OCI-LY3 (cell line): ENCODE measurements at regions not wholly inside any gene's neighbourhood (a gene's known extent, or its start where the extent isn't known, plus 50 kb on each side); places are given as distances from the start of the nearest gene placed in this dataset.

Experiments
- CTCF ChIP-seq: fragments of 200-600, 300-600 bp; sonication (generic); IDR thresholded peaks from 2 replicates; pipeline ENCODE4 v1.5.1; 2014; ENCODE audit warnings: antibody characterized with exemption, low read length, low read depth
- EZH2phosphoT487 ChIP-seq: fragments of 200-600 bp; shearing (Covaris generic); IDR thresholded peaks from 2 replicates; pipeline ENCODE4 v1.6.1; 2018; ENCODE audit warnings: antibody characterized with exemption, mixed run types, low read depth

GRCh38 chr10:131758062-131758938 is 142.5 kb upstream of the PPP2R2D start:
- TF ChIP-seq CTCF (no peak), EZH2phosphoT487 (no peak)
